Heart left ventricle (tissue), 13 donors: ENCODE measurements at regions not wholly inside any gene's neighbourhood (a gene's known extent, or its start where the extent isn't known, plus 50 kb on each side); places are given as distances from the start of the nearest gene placed in this dataset.

Experiments used
- CTCF ChIP-seq, 12 donors: fragments of 200-600 bp; sonication (generic) in 4 of 12; IDR thresholded peaks; one replicate each; pipeline versions ENCODE4 v1.5.0 to v1.8.0; 2018 to 2022; ENCODE audit warnings: antibody characterized with exemption in 12 of 12, mild to moderate bottlenecking in 5 of 12
- POLR2A ChIP-seq, 2 donors: fragments of 450-650 bp; IDR thresholded peaks; one replicate each; pipeline ENCODE4 v1.6.1; 2017; ENCODE audit warnings: antibody characterized with exemption in 2 of 2, mild to moderate bottlenecking in 2 of 2, moderate library complexity in 2 of 2
- donor health status: ischemic (EF 13 %, LVEDD 7.1; RV severe dilation, severe dysfunction).
- donor health status: DM: no; HTN: yes; CAD: no.
- donor health status: DM: no; HTN: no; CAD: no.
- donor health status: ischemic (EF 25% LVEDD 6.9; RV normal size, moderate dysfunction).
- donor health status: ischemic (EF 25% LVEDD 5.7; RV mildly dilated, moderate dysfunction).
- donor health status: ischemic (EF 35%, LVEDD 5.7; RV mildly dilated, moderate dysfunction).
- donor health status: nonischemic (EF 11% LVEDD 7.7; RV severe dilation, severe dysfunction).
- donor health status: DM: yes; HTN: yes; CAD: no.
- donor health status: PGD.
- donor health status: ischemic (EF 29% LVEDD 5.4; RV normal size, mild dysfunction).
- donor health status: nonischemic (EF 23%, LVEDD 6.1; RV moderate dilation, normal function).

GRCh38 chr20:50308166-50308512, 117.5 kb downstream of the CEBPB start:
- TF ChIP-seq CTCF (IDR thresholded peaks at IDR 0.05): no peak
- TF ChIP-seq POLR2A (IDR thresholded peaks at IDR 0.05): no peak
